ENCODE measurements at regions not wholly inside any gene's neighbourhood (a gene's known extent, or its start where the extent isn't known, plus 50 kb on each side); places are given as distances from the start of the nearest gene placed in this dataset.

GRCh38 chr20:56796345-56796744 lies 167.2 kb downstream of the TFAP2C start:
- TF ChIP-seq CTCF (IDR thresholded peaks at IDR 0.05) (no peak), POLR2A (IDR thresholded peaks at IDR 0.05) (no peak)
